ENCODE measurements at regions not wholly inside any gene's neighbourhood (a gene's known extent, or its start where the extent isn't known, plus 50 kb on each side); places are given as distances from the start of the nearest gene placed in this dataset.
"Not testable (repeated sequence)": the region's sequence is repeated elsewhere in the genome, so short reads cannot be mapped to it uniquely, and the experiment has no call there.

GRCh38 chr12:114858388-114859146 lies 174.6 kb upstream of the TBX3 start:
- DNase-seq (ENCODE audit: low spot score): no peak

- DNase-seq (ENCODE audit: low spot score): no peak
Measured at GRCh38 chr12:114855678-114856077, 171.7 kb upstream of the TBX3 start.

GRCh38 chr12:114852976-114853529 lies 169.1 kb upstream of the TBX3 start:
- no peak for DNase-seq (ENCODE audit: low spot score)

DNA sequence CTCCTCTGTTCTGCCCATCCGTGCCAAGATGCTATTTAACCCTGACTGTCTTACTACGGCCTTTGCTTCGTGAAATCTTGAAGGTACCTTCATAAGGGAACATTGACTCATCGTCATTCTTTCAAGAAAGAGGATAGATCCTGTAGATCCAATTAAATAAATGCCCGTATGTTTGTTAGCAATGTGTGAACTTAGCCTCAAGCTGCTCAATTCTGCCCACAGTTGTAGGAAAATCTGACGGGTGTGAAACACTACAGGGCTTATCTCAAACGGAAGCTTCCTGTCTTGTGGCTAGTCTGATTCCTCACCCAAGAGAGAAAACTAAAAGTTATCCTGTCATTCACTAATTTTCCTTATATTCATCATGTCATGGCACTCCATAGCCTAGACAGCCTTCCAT lies 168.0 kb upstream of the TBX3 start:
- DNase-seq (ENCODE audit: low spot score): no peak

GRCh38 chr12:114850661-114851275 lies 166.8 kb upstream of the TBX3 start:
- no peak for DNase-seq (ENCODE audit: low spot score)

DNA sequence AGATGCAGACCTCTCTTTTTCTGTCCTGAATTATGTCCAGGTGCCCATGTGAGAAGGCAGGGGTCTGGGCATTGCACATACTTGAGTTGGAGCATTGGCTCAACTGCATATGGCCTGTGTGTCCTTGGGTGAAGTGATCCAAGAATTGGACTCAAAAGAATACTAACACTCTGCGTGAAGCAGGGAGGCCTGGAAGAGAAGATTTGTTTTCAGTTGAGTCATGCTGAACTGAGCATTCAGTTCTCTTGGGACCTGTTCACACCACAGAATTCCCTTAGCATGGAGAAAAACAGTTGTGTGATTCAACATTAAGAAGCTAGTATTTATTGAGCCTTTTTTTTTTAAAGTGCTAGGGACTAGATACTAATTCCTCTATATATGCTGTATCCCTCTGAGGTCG lies 164.7 kb upstream of the TBX3 start:
- peak; percentile 87 for DNase-seq (ENCODE audit: low spot score)

DNA sequence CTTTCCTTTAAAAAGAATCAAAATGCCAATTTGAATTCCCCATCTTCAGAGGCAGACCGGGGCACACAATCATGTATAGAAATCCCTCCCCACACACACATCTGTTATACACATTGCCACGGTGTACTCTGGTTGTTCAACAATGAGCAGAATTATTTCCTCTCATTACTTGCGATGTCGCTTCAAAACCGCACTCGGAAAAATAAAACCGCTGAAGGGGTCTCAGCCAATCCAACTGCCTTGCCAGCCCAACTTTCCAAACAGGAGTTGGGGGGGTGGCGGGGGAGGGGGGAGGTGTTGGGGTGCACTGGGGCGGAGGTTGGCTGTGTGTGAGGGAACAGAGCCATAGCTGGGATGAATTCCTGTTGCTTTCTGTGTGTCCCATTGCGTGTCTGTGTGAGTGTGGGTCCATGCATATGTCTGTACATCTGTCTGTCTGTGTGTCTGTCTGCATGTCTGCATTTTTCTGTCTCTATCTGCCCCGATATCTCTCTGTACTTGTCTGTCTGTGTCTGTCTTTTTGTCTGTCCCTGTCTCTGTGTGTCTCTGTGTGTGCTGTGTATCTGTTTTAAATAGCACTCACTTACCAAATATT lies 163.6 kb upstream of the TBX3 start:
- no peak for DNase-seq (ENCODE audit: low spot score)

- no peak for DNase-seq (ENCODE audit: low spot score)
Measured at GRCh38 chr12:114846771-114847170, 162.8 kb upstream of the TBX3 start.

DNA sequence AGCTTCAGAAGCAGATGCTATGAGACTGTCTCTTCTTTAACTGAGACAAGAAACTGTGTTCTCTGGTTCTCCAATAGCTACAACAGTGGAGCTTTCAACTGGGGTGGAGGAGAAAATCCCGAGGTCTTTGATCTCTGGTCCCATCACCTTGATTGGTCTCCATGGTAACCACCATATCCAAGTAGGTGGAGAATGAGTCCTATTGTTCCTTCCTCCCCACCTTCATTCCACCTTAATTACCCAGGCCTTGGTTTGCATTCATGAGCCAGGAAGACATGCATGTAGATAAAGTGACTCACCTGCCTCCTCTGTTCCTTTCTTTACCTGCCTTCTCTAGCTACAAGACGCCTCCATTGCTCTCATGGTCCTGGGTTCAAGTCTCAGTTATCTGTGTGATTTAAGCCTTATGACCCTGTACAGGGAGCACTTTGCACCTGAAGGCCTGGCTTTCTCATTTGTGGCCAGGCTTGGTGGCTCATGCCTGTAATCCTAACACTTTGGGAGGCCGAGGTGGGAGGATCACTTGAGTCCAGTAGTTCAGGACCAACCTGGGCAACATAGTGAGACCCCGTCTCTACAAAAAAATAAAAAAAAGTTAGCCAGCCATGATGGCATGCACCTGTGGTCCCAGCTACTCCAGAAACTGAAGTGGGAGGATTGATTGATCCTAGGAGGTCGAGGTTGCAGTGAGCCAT lies 157.7 kb upstream of the TBX3 start:
- DNase-seq (ENCODE audit: low spot score): no peak

DNA sequence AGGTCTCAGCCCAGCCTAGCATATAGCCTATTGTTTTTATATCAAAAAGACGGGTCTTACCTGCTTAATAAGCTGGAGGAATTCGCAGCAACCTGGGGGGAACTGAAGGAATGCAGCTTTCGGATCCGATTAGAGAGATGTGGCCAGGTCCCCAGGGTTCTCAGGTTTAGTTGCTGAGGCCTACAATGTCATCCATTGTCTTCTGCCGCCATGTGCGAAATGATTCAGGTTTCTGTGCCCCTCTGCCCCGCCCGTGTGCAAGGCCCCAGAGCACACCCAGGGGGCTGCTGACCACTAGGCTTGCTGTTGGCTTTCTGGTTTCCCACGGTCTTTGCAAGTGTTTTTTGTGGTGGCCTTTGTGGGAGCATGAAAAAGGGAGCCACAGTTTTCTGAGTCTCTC lies 154.5 kb upstream of the TBX3 start:
- no peak for DNase-seq (ENCODE audit: low spot score)

DNA sequence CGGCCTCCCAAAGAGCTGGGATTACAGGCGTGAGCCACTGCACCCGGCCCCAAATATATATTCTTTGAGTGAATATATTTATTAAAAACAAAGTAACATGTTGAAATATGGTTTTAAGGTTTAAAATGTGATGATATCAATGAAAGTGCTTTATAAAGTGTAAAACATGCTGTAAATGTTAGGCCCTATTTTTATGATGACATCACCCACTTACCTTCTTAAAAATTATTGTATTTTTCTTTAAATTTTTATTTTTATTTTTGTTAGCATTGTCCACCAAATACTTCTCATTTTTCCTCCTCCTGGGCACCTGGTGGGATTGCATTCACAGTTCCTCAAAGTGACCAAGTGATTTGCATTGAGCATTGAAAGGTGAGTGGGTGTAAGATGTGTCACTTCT lies 152.6 kb upstream of the TBX3 start:
- DNase-seq (ENCODE audit: low spot score): no peak

- peak; percentile 54 for DNase-seq (ENCODE audit: low spot score)
Measured at GRCh38 chr12:114835031-114835430, 151.1 kb upstream of the TBX3 start.

- peak; percentile 51 for DNase-seq (ENCODE audit: low spot score)
Measured at GRCh38 chr12:114834621-114835020, 150.6 kb upstream of the TBX3 start.

DNA sequence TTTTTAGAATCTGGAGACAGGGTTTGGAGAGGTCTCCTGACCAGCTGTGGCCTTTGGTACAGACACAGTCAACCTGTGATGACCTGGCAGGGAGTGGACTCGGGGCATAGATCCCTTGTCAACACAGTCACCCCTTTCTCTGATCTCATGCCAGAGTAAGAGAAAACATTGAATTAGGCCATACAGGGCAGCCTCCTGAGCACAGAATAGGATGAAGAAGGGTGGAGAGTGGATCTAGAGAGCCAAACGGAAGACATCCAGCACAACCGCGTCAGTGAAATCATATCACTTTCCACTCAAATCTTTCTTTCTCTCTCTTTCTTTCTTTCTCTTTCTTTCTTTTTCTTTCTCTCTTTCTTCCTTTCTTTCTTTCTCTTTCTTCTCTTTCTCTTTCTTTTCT lies 145.9 kb upstream of the TBX3 start:
- DNase-seq (ENCODE audit: low spot score): no peak

- not testable (repeated sequence) for DNase-seq (ENCODE audit: low spot score)
Measured at GRCh38 chr12:114829244-114829643, 145.3 kb upstream of the TBX3 start.

DNA sequence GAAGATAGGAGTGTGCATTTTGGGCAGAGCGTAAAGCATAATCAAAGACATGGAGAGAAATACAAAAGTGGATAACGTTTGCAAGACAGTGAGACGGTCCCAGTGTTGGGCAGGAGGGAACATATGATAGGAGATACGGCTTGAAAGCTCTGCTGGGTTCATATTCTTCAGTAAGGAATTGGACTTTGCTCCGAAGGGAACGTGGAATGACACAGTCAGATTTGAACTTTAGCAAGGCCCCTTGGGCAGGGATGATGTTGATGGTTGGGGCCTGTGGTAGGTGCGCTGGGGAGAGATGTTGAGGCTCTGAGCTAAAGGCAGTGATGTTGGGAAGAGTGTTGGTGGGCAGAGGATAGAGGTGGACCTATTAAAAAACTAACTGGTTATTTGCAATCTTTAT lies 143.5 kb upstream of the TBX3 start:
- no peak for DNase-seq (ENCODE audit: low spot score)

GRCh38 chr12:114826244-114826643 lies 142.3 kb upstream of the TBX3 start:
- DNase-seq (ENCODE audit: low spot score): no peak

DNA sequence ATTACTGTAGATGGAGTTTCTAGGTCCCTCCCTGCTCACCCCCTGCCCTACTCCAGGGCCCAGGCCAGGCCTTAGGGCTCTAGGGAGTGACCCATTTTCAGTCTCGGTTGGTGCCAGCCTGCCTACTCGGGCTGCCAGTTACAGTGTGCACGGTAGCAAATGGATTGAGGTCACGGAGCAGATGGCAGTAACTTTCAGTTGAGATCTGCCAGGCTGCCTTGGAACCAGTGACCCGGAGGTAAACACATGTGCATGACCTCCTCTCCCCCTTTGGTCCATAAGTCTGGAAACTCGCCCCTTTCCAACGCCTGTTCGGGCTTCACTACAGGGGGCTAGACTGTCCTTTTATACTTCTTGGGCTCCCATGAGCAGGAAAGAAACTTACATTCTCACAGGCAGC lies 139.7 kb upstream of the TBX3 start:
- DNase-seq (ENCODE audit: low spot score): no peak

- DNase-seq (ENCODE audit: low spot score): no peak
Measured at GRCh38 chr12:114821570-114821969, 137.6 kb upstream of the TBX3 start.

DNA sequence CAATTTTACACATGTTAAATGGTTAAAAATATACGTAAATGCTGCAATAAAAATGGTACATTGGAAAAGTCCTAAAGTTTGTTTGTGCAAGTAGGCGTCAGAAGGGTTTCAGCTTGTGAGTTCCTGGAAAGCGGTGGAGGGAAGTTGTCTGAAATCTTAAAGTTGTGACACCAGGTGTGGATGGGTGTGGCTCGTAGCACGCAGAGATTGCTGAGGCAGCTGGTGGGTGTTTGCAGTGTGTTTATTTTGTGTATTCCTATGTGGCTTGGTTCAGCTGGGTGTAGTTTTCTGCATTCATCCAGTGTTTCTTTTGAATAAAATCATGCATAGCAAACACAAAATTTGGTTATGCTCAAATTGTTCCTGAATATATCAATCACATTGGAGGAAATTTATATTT lies 136.8 kb upstream of the TBX3 start:
- no peak for DNase-seq (ENCODE audit: low spot score)

GRCh38 chr12:114817571-114818425 lies 133.8 kb upstream of the TBX3 start:
- no peak for DNase-seq (ENCODE audit: low spot score)

All from AG20443 (cell line).